Cardiac fibroblast (primary cell): ENCODE measurements at regions not wholly inside any gene's neighbourhood (a gene's known extent, or its start where the extent isn't known, plus 50 kb on each side); places are given as distances from the start of the nearest gene placed in this dataset.
A peak's percentile ranks its signal among the peaks of the same experiment; 100 is the strongest.
"Not testable (repeated sequence)": the region's sequence is repeated elsewhere in the genome, so short reads cannot be mapped to it uniquely, and the experiment has no call there.

Experiments used
- DNase-seq, 2 donors: peaks; one replicate each; pipeline versions ENCODE4 v3.0.0 to v3.0.0-alpha.2; 2010; ENCODE audit warnings: low read depth in 2 of 2
- H3K4me3 ChIP-seq, 2 donors: replicated peaks in 1 of 2; 1 replicate in 1 of 2; 2 replicates in 1 of 2; pipeline ENCODE4 v1.5.1; 2011; ENCODE audit warnings: low read depth in 2 of 2, low read length in 2 of 2, mild to moderate bottlenecking in 2 of 2, moderate library complexity in 1 of 2
- TF ChIP-seq, protein P1 (sequence below): IDR thresholded peaks from one replicate; pipeline ENCODE4 v1.5.1; 2011; ENCODE audit warnings: low read depth, mild to moderate bottlenecking, low read length, inconsistent platforms

DNA sequence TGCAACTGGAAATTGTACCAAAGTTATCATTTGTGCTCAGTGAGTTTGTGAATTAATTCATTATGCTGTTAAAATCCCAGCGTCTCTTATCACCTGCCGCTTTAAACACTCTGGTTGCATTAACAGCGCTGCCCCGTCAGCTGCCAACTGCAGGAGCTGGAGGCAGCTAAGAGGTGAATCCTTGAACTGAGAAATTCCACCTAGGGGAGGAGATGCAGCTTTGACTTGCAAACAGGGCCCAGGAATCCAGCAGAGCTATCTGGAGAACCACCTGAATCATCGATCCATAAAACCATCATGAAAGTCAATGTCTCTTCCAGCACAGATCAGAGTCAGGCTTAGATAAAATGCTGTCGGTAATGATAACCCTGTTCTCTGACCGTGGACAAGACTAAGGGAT, 140.7 kb upstream of the PTBP2 start:
- TF ChIP-seq, protein P1, sequence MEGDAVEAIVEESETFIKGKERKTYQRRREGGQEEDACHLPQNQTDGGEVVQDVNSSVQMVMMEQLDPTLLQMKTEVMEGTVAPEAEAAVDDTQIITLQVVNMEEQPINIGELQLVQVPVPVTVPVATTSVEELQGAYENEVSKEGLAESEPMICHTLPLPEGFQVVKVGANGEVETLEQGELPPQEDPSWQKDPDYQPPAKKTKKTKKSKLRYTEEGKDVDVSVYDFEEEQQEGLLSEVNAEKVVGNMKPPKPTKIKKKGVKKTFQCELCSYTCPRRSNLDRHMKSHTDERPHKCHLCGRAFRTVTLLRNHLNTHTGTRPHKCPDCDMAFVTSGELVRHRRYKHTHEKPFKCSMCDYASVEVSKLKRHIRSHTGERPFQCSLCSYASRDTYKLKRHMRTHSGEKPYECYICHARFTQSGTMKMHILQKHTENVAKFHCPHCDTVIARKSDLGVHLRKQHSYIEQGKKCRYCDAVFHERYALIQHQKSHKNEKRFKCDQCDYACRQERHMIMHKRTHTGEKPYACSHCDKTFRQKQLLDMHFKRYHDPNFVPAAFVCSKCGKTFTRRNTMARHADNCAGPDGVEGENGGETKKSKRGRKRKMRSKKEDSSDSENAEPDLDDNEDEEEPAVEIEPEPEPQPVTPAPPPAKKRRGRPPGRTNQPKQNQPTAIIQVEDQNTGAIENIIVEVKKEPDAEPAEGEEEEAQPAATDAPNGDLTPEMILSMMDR, result no peak
- H3K4me3 ChIP-seq, result no peak overlapping the region
- DNase-seq, result no peak

DNA sequence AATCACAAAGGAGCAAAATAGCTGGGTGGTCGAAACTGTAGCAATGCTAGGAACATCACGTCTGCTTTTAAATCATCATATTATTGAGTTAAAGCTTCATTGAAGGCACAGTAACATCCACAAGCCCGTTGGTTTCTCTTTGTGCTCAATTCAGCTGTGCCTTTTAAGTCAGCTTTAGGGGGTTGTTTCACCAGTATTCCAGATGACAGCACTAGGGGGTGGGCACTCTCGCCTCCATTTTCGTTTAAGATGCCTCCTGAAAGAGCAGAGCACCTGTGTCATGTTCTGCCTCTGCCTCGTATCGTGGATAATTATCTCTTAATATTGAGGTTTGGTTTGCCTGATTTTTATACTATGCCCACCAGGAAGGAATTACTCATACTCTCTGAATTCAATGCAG, 139.8 kb upstream of the PTBP2 start:
- TF ChIP-seq, protein P1, result no peak
- DNase-seq, result no peak

DNA sequence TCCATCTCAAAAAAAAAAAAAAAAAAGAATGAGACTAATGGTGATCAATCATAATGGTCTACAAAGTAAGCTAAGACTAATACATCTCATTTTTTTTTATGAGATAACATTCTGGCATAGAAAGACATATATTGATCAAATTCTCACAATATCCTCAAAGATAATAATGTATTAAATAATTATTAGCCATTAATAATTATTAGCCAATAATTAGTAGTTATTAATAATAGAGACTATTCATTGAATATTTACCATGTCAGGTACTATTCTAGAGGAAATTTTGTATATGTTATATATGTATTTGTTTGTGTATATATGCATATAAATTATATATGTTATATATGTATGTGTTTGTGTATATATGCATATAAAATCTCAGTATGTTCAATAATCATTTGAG, 137.7 kb upstream of the PTBP2 start:
- TF ChIP-seq, protein P1, result no peak

More for the DNA sequence above, 139.8 kb upstream of the PTBP2 start:
- no peak overlapping the region for H3K4me3 ChIP-seq

DNA sequence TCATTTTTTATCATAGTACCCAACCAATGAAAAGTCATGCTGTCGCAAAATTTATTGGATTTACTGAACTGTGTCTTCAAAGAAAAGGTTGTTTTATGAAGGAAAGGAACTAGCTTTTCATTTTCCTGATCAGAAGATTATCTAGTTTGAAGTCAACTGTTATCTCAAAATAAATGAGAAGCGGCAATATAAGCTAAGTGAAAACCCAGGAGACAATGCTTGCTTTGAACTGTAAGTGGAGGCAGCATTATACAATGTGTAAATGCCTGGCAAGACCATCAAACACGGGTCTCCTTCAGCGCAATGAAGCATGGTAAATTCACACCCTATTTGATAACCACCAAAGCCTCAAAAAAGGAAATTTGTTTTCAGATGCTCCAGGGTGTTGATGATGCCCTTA, 134.4 kb upstream of the PTBP2 start:
- TF ChIP-seq, protein P1, result no peak
- no peak for DNase-seq
- H3K4me3 ChIP-seq, result no peak overlapping the region

More for the DNA sequence above, 137.7 kb upstream of the PTBP2 start:
- no peak for DNase-seq
- H3K4me3 ChIP-seq, result no peak overlapping the region

DNA sequence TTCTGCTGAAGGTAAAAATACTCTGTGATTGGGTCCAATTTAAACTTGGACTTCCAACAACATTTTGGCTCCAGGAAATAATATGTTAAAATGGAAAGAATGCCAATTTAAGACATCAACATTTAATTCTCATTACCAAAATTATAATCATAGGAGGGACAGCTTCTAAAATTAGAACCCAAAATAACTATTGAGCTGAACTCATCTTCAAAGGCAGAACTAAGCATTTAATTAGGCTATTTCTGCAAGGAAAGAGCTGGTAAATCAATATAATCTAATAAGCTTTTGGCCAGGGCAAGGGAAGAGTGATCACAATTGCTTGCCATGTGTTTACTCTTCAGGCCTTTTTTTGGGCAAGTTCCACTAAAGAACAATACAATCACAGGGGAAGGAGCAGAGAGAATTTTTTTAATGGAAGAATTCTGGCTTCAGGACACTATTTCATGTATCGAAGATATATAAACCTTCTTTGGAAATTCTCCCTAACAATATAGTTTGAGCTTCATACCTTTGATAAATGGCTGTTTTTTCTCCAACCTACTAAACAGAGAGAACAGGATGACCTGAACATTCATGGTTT, 133.1 kb upstream of the PTBP2 start:
- DNase-seq, result no peak
- TF ChIP-seq, protein P1, result no peak
- H3K4me3 ChIP-seq, result no peak overlapping the region

DNA sequence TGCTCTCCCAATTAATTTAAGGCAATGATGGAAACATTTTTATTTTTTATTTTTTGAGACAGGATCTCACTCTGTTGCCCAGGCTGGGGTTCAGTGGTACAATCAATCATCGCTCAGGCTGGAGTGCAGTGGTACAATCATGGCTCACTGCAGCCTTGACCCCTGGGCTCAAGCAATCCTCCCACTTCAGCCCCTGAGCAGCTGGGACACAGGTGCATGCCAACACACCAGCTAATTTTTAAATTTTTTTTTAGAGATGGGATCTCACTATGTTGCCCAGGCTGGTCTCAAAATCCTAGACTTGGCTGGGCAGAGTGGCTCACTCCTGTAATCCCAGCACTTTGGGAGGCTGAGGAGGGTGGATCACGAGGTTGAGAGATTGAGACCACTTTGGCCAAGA, 126.1 kb upstream of the PTBP2 start:
- not testable (repeated sequence) for H3K4me3 ChIP-seq, DNase-seq

DNA sequence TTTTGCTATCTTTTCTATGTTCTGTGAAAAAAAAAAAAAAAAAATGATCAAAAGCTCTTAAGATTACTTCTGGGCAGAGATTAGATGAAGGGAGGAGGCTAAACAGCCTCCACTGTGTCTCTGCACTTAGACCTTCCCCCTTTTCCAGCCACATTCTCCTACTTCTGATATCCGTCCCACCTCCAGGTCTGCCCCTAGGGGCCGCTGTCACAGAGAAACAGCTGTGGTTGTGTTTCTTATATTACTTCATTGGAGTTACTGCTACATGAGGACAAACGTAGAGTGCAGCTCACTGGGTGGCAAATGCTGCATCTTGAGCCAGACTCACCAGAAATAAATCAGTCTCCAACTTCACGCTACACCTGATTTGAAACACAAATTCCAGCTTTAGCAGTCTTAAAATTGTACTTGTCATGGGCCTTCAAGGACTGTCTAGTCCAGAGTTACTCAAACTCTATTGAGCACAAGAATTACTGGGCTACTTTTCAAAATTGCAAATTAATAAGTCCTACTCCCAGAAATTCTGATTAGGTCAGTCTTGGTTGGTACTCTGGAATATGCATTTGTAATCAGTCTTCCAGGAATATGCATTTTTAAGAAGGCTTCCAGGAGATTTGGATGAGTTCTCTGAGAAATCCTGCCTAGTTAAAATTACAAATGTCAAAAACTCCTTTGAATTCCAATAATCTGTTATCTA, 125.2 kb upstream of the PTBP2 start:
- no peak overlapping the region for H3K4me3 ChIP-seq
- TF ChIP-seq, protein P1, result peak; percentile 72
- DNase-seq, result peak; percentile 31 to 43
